SK-N-SH treated with all-trans-retinoic acid at 6 μM for 48 hours (cell line): ENCODE measurements at regions not wholly inside any gene's neighbourhood (a gene's known extent, or its start where the extent isn't known, plus 50 kb on each side); places are given as distances from the start of the nearest gene placed in this dataset.

Experiments used
- CREB5 ChIP-seq: fragments of 250-450 bp; sonication (Bioruptor Pico); IDR thresholded peaks from 2 replicates; pipeline ENCODE4 v1.5.1; 2020; ENCODE audit warnings: low read depth, mild to moderate bottlenecking, moderate library complexity
- CSDC2 ChIP-seq: fragments of 250-450 bp; sonication (Bioruptor Pico); IDR thresholded peaks from 2 replicates; pipeline ENCODE4 v1.5.0; 2020; ENCODE audit warnings: mild to moderate bottlenecking, moderate library complexity
- ESRRG ChIP-seq: fragments of 250-450 bp; sonication (Bioruptor Pico); IDR thresholded peaks from 2 replicates; pipeline ENCODE4 v1.6.1; 2021; ENCODE audit warnings: mild to moderate bottlenecking
- PATZ1 ChIP-seq: fragments of 250-450 bp; sonication (Bioruptor Pico); IDR thresholded peaks from 2 replicates; pipeline ENCODE4 v1.8.0; 2020; ENCODE audit warnings: mild to moderate bottlenecking, moderate library complexity, borderline replicate concordance
- RARB ChIP-seq: fragments of 250-450 bp; sonication (Bioruptor Pico); IDR thresholded peaks from 2 replicates; pipeline ENCODE4 v1.8.0; 2021; ENCODE audit warnings: mild to moderate bottlenecking, moderate library complexity
- ZFP30 ChIP-seq: fragments of 450-650 bp; formaldehyde crosslinking; IDR thresholded peaks from 2 replicates; pipeline ENCODE4 v1.5.0; 2022; ENCODE audit warnings: mild to moderate bottlenecking, moderate library complexity
- ZNF565 ChIP-seq: fragments of 450-650 bp; formaldehyde crosslinking; conservative IDR thresholded peaks from 2 replicates; pipeline ENCODE4 v1.5.0; 2020; ENCODE audit warnings: low read depth, mild to moderate bottlenecking, moderate library complexity
- ZNF70 ChIP-seq: fragments of 450-650 bp; formaldehyde crosslinking; IDR thresholded peaks from 2 replicates; pipeline ENCODE4 v1.5.0; 2020; ENCODE audit warnings: mild to moderate bottlenecking, moderate library complexity

- TF ChIP-seq RARB (CRISPR knock-in tag), result no peak
- TF ChIP-seq CREB5 (CRISPR knock-in tag), result no peak
- TF ChIP-seq ZNF70 (CRISPR knock-in tag), result no peak
- no peak for TF ChIP-seq ZFP30 (CRISPR knock-in tag)
- no peak for TF ChIP-seq ESRRG (CRISPR knock-in tag)
- no peak for TF ChIP-seq ZNF565 (CRISPR knock-in tag)
- TF ChIP-seq PATZ1 (CRISPR knock-in tag), result no peak
- no peak for TF ChIP-seq CSDC2 (CRISPR knock-in tag)
Measured at GRCh38 chr1:168372861-168373371, 92.2 kb downstream of the TBX19 start.
